IMR-90 (cell line): ENCODE measurements at regions not wholly inside any gene's neighbourhood (a gene's known extent, or its start where the extent isn't known, plus 50 kb on each side); places are given as distances from the start of the nearest gene placed in this dataset.

Experiments
- ATAC-seq: fragments of 200-7000 bp; cut with Tn5 transposase; 2 replicates; pipeline ENCODE4 v1.9.1; 2020; ENCODE audit warnings: low read depth, mild to moderate bottlenecking, moderate library complexity
- BruUV-seq: library from RNA; stranded (reverse); fragments of 400-500 nt; replicated peaks from 2 replicates; lab custom pipeline; 2021; lab: Mats Ljungman, UMichigan
- CTCF ChIA-PET: fragments of 300-600 bp; formaldehyde crosslinking; extraction: SDS; loops from one replicate; lab custom pipeline; 2021; ENCODE audit warnings: antibody characterized with exemption; lab: Yijun Ruan, JAX
- POLR2A ChIA-PET: fragments of 300-600 bp; sonication (Branson Sonifier 250); formaldehyde crosslinking; loops from one replicate; lab custom pipeline; 2022; ENCODE audit warnings: antibody characterized with exemption; ENCODE audit not compliant: unreplicated experiment; lab: Charles Lee
- DNase-seq: peaks from one replicate; pipeline ENCODE4 v3.0.0; 2013
- H2AFZ ChIP-seq: replicated peaks from 2 replicates; pipeline ENCODE3; 2013; ENCODE audit warnings: low read length, mild to moderate bottlenecking; ENCODE audit not compliant: poor library complexity
- H2AK5ac ChIP-seq: 2 replicates; pipeline ENCODE4 v1.6.1; 2013; ENCODE audit warnings: low read depth, low read length, inconsistent platforms
- H2AK9ac ChIP-seq: replicated peaks from 2 replicates; pipeline ENCODE3; 2013; ENCODE audit warnings: mild to moderate bottlenecking, low read depth, low read length, moderate library complexity; ENCODE audit not compliant: poor library complexity
- H2BK120ac ChIP-seq: 2 replicates; pipeline ENCODE4 v1.6.1; 2013; ENCODE audit warnings: low read depth, low read length, inconsistent platforms
- H2BK15ac ChIP-seq: 3 replicates; pipeline ENCODE4 v1.6.1; 2013; ENCODE audit warnings: low read depth, low read length, inconsistent platforms
- H2BK20ac ChIP-seq: 2 replicates; pipeline ENCODE4 v1.6.1; 2013; ENCODE audit warnings: low read depth, mild to moderate bottlenecking, inconsistent platforms, low read length, moderate library complexity
- H2BK5ac ChIP-seq: 2 replicates; pipeline ENCODE4 v1.6.1; 2013; ENCODE audit warnings: mild to moderate bottlenecking, low read depth, low read length, inconsistent platforms; ENCODE audit not compliant: poor library complexity, severe bottlenecking
- H3K14ac ChIP-seq: replicated peaks from 2 replicates; pipeline ENCODE4 v1.6.1; 2013; ENCODE audit warnings: low read depth, low read length, inconsistent platforms
- H3K18ac ChIP-seq: 2 replicates; pipeline ENCODE4 v1.6.1; 2013; ENCODE audit warnings: low read depth, low read length, control low read depth
- H3K23ac ChIP-seq: 2 replicates; pipeline ENCODE4 v1.6.1; 2013; ENCODE audit warnings: low read depth, low read length, inconsistent platforms
- H3K27ac ChIP-seq: 2 replicates; pipeline ENCODE4 v1.5.1; 2013; ENCODE audit warnings: mild to moderate bottlenecking, control low read depth, low read length; ENCODE audit not compliant: insufficient read depth
- H3K27me3 ChIP-seq: 2 replicates; pipeline ENCODE4 v1.6.1; 2013; ENCODE audit warnings: low read length; ENCODE audit not compliant: control insufficient read depth, insufficient read depth
- H3K36me3 ChIP-seq: 2 replicates; pipeline ENCODE4 v1.6.1; 2013; ENCODE audit warnings: low read length, mixed read lengths; ENCODE audit not compliant: control insufficient read depth, insufficient read depth
- H3K4ac ChIP-seq: 2 replicates; pipeline ENCODE4 v1.6.1; 2013; ENCODE audit warnings: low read depth, low read length, inconsistent platforms
- H3K4me1 ChIP-seq: 2 replicates; pipeline ENCODE4 v1.6.1; 2013; ENCODE audit warnings: low read length, mixed read lengths; ENCODE audit not compliant: control insufficient read depth, insufficient read depth
- H3K4me2 ChIP-seq: 2 replicates; pipeline ENCODE4 v1.6.1; 2013; ENCODE audit warnings: low read depth, mild to moderate bottlenecking, control low read depth, low read length, moderate library complexity
- H3K4me3 ChIP-seq: 2 replicates; pipeline ENCODE4 v1.5.1; 2013; ENCODE audit warnings: low read depth, mild to moderate bottlenecking, control low read depth, low read length, moderate library complexity; ENCODE audit not compliant: insufficient read depth
- H3K56ac ChIP-seq: 2 replicates; pipeline ENCODE4 v1.6.1; 2013; ENCODE audit warnings: low read length, inconsistent platforms; ENCODE audit not compliant: insufficient read depth; ENCODE audit errors: extremely low read depth
- H3K79me1 ChIP-seq, 2 experiments: 2 replicates each; pipeline ENCODE4 v1.6.1; 2013; ENCODE audit warnings: low read length in 2 of 2, inconsistent platforms in 1 of 2, low read depth in 1 of 2
- H3K9ac ChIP-seq: 2 replicates; pipeline ENCODE4 v1.6.1; 2013; ENCODE audit warnings: low read depth, low read length, control low read depth
- H3K9me1 ChIP-seq: 2 replicates; pipeline ENCODE4 v1.6.1; 2013; ENCODE audit warnings: low read length, inconsistent platforms; ENCODE audit not compliant: insufficient read depth
- H3K9me3 ChIP-seq: 2 replicates; pipeline ENCODE4 v1.6.1; 2013; ENCODE audit warnings: low read length; ENCODE audit not compliant: control insufficient read depth, insufficient read depth
- H4K20me1 ChIP-seq: 2 replicates; pipeline ENCODE4 v1.6.1; 2013; ENCODE audit warnings: low read length, inconsistent platforms; ENCODE audit not compliant: insufficient read depth
- H4K5ac ChIP-seq: 2 replicates; pipeline ENCODE4 v1.6.1; 2013; ENCODE audit warnings: mild to moderate bottlenecking, low read depth, low read length, control low read depth
- H4K8ac ChIP-seq, 2 experiments: 2 replicates each; pipeline ENCODE4 v1.6.1; 2013; ENCODE audit warnings: low read depth in 2 of 2, low read length in 2 of 2, control low read depth in 1 of 2, inconsistent platforms in 1 of 2
- H4K91ac ChIP-seq: 2 replicates; pipeline ENCODE4 v1.6.1; 2013; ENCODE audit warnings: low read depth, low read length, inconsistent platforms; ENCODE audit not compliant: insufficient read depth
- ELK1 ChIP-seq: fragments of 150-350 bp; IDR thresholded peaks from 2 replicates; pipeline ENCODE4 v1.6.1; 2016; ENCODE audit warnings: low read depth, mild to moderate bottlenecking, low read length, moderate library complexity, borderline replicate concordance
- MAZ ChIP-seq: IDR thresholded peaks from 2 replicates; pipeline ENCODE4 v1.6.1; 2012; ENCODE audit warnings: low read depth, mild to moderate bottlenecking, low read length, improper control_type of control experiment, moderate library complexity, borderline replicate concordance
- NFE2L2 ChIP-seq: fragments of 150-350 bp; IDR thresholded peaks from 2 replicates; pipeline ENCODE4 v1.6.1; 2016; ENCODE audit warnings: low read depth, mild to moderate bottlenecking, low read length
- WGBS, 2 experiments: methylation state at CpG; one replicate each; pipeline versions ENCODE4 v1.1.5 to v1.1.7; 2013; ENCODE audit warnings: missing lambda C conversion rate in 2 of 2; ENCODE audit not compliant: insufficient read length in 1 of 2; ENCODE audit errors: extremely low coverage in 2 of 2; 5-methylcytosine and 5-hydroxymethylcytosine counted together
- dilution Hi-C: fragments of 300-500 bp; cut with HindIII; formaldehyde crosslinking; loops from one replicate; pipeline ENCODE4 v1.14.3; 2018; ENCODE audit warnings: low sequenced_read_pairs; ENCODE audit not compliant: unreplicated experiment
- in situ Hi-C: fragments of 300-500 bp; cut with MboI; formaldehyde crosslinking; loops from 3 replicates; pipeline ENCODE4 v1.14.3; 2019; ENCODE audit warnings: low sequenced_read_pairs, inconsistent platforms, mixed read lengths
- intact Hi-C: fragments of 100-400 bp; cut with micrococcal nuclease; formaldehyde crosslinking; loops from 2 replicates; pipeline ENCODE4 v1.10.0; 2022

GRCh38 chr5:56313004-56313531, 79.9 kb upstream of the ANKRD55 start:
- no peak overlapping the region for H2AK9ac ChIP-seq
- TF ChIP-seq NFE2L2 (no peak), MAZ (no peak), ELK1 (no peak)
- H3K56ac ChIP-seq: no peak overlapping the region
- ChIA-PET POLR2A (no interaction called here), CTCF (no interaction called here)
- no peak overlapping the region for H3K18ac ChIP-seq
- no peak overlapping the region for H3K4me3 ChIP-seq
- no peaks in the 10 kb centered on the region for H3K27me3 ChIP-seq
- no peaks in the 10 kb centered on the region for H3K9me3 ChIP-seq
- no peak overlapping the region for H4K5ac ChIP-seq
- H3K14ac ChIP-seq: no peak overlapping the region
- H4K91ac ChIP-seq: no peak overlapping the region
- dilution Hi-C loops: no loop called here
- H3K23ac ChIP-seq: no peak overlapping the region
- H2BK15ac ChIP-seq: no peak overlapping the region; the same call in 1 of the 3 replicates
- no peak overlapping the region for H3K27ac ChIP-seq
- H3K79me1 ChIP-seq: no peaks in the 10 kb centered on the region
- no TSS peak for BruUV-seq
- WGBS, 2 experiments: no CpG with 5 or more reads among the region's 5 CpGs
- H2BK120ac ChIP-seq: no peak overlapping the region
- H4K8ac ChIP-seq: no peak overlapping the region
- H3K4me2 ChIP-seq: no peak overlapping the region
- H2AFZ ChIP-seq: no peak overlapping the region
- H3K4me1 ChIP-seq: peaks cover 8% of the 10 kb centered on the region; the same call in 1 of the 2 replicates
- DNase-seq: no peak
- no peak for ATAC-seq
- no peak overlapping the region for H3K9ac ChIP-seq
- in situ Hi-C loops: no loop called here
- H2BK20ac ChIP-seq: no peak overlapping the region
- no peak overlapping the region for H3K4ac ChIP-seq
- H4K20me1 ChIP-seq: no peaks in the 10 kb centered on the region
- intact Hi-C loops: no loop called here
- H3K36me3 ChIP-seq: no peaks in the 10 kb centered on the region
- no peak overlapping the region for H2AK5ac ChIP-seq
- no peak overlapping the region for H2BK5ac ChIP-seq
- no peaks in the 10 kb centered on the region for H3K9me1 ChIP-seq
